Prostate gland (tissue), 2 donors: ENCODE measurements at regions not wholly inside any gene's neighbourhood (a gene's known extent, or its start where the extent isn't known, plus 50 kb on each side); places are given as distances from the start of the nearest gene placed in this dataset.

Experiments used
- DNase-seq: peaks from one replicate; pipeline ENCODE4 v3.0.0-alpha.2; 2019; ENCODE audit warnings: low spot score
- H3K27ac ChIP-seq, 2 donors: fragments of 200-600 bp; sonication (generic); 2 replicates each; pipeline ENCODE4 v1.5.1; 2017 to 2019
- H3K27me3 ChIP-seq: fragments of 200-600 bp; sonication (generic); replicated peaks from 2 replicates; pipeline ENCODE4 v1.5.1; 2019; ENCODE audit not compliant: insufficient read depth
- H3K36me3 ChIP-seq, 2 donors: fragments of 200-600 bp; sonication (generic); 1 replicate in 1 of 2; 2 replicates in 1 of 2; pipeline versions ENCODE4 v1.5.1 to v1.8.1; 2017 to 2019
- H3K4me1 ChIP-seq: fragments of 200-600 bp; sonication (generic); replicated peaks from 2 replicates; pipeline ENCODE4 v1.5.1; 2019
- H3K4me3 ChIP-seq, 2 donors: fragments of 200-600 bp; sonication (generic); 2 replicates each; pipeline ENCODE4 v1.5.1; 2017 to 2019
- H3K9me3 ChIP-seq: fragments of 200-600 bp; sonication (generic); 2 replicates; pipeline ENCODE4 v1.5.1; 2017
- CTCF ChIP-seq, 4 experiments: fragments of 200-600 bp in 2 of 4; fragments of 450-650 bp in 2 of 4; sonication (generic) in 2 of 4; IDR thresholded peaks; 1 replicate in 3 of 4; 2 replicates in 1 of 4; pipeline ENCODE4 v1.5.1; 2016 to 2019; ENCODE audit warnings: antibody characterized with exemption in 4 of 4, mild to moderate bottlenecking in 2 of 4, moderate library complexity in 2 of 4
- POLR2A ChIP-seq: fragments of 450-650 bp; IDR thresholded peaks from one replicate; pipeline ENCODE4 v1.6.1; 2016; ENCODE audit warnings: antibody characterized with exemption, mild to moderate bottlenecking
- POLR2AphosphoS5 ChIP-seq: sonication (generic); formaldehyde crosslinking; IDR thresholded peaks from one replicate; pipeline ENCODE4 v1.6.1; 2017; ENCODE audit warnings: antibody characterized with exemption
- WGBS: methylation state at CpG from one replicate; pipeline ENCODE4 v1.1.5; 2018; 5-methylcytosine and 5-hydroxymethylcytosine counted together
- intact Hi-C: fragments of 100-400 bp; cut with DNase I; formaldehyde crosslinking; loops from one replicate; pipeline ENCODE4 v1.14.2; 2022

DNA sequence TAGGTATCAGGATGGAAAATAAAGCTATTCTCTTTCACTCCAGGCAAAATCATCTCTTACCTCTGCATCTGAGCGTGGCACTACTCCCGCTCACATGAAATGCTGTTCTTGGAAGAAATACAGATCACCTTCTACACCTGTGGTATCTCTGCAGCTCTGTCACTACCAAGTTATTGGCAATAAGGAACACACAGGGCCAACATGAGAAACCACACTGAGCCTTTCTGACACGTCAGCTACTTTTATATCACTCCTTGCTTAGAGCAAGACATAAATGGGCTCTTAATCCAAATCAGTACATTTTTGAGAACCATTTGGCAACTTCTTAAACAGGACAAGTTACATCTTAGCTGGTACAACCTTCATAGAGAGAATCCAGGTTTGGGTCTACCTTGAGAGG, 101.8 kb upstream of the GUCY1A1 start:
- no peaks in the 10 kb centered on the region for H3K27me3 ChIP-seq

DNA sequence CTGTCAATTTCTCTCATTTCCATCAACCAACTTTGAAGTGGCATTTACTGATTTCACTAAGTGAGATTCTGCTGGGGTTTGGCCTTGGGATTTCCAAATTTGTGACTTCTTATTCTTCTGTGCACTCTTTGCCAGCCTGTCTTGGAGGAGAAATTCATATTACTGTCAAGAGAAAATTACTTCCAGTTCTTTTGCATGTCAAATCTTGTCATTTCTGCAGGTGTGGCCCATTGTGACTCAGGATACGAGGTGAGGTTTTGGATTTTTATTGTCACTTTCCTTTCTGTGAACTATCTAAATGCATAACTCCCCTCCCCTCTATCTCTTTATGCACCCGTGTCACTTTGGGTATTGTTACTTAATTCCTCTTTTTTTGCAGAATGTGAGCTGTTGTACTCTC, 102.6 kb upstream of the GUCY1A1 start:
- no peaks in the 10 kb centered on the region for H3K36me3 ChIP-seq
- H3K27me3 ChIP-seq, result no peaks in the 10 kb centered on the region
- intact Hi-C loops, result no loop called here
- H3K9me3 ChIP-seq, result no peaks in the 10 kb centered on the region
- TF ChIP-seq POLR2AphosphoS5 (no peak), CTCF (IDR thresholded peaks at IDR 0.05) (no peak), POLR2A (no peak)
- no peak overlapping the region for H3K4me3 ChIP-seq
- 44% methylated on average over 2 of the region's 2 CpGs for WGBS
- DNase-seq, result no peak
- H3K4me1 ChIP-seq, result no peaks in the 10 kb centered on the region
- no peak overlapping the region for H3K27ac ChIP-seq

More for the DNA sequence above, 101.8 kb upstream of the GUCY1A1 start:
- no peak for DNase-seq
- H3K9me3 ChIP-seq, result no peaks in the 10 kb centered on the region
- no peaks in the 10 kb centered on the region for H3K36me3 ChIP-seq
- intact Hi-C loops, result no loop called here
- no peak overlapping the region for H3K4me3 ChIP-seq
- WGBS, result 92% methylated on average over 3 of the region's 3 CpGs
- no peak for TF ChIP-seq POLR2A
- H3K4me1 ChIP-seq, result no peaks in the 10 kb centered on the region
- no peak overlapping the region for H3K27ac ChIP-seq

- H3K4me1 ChIP-seq, result no peaks in the 10 kb centered on the region
These were observed 106.7 kb upstream of the GUCY1A1 start for GRCh38 chr4:155559915-155560314.

GRCh38 chr4:155552180-155552579, 114.5 kb upstream of the GUCY1A1 start:
- intact Hi-C loops, result no loop called here
- no peak for DNase-seq
- no peaks in the 10 kb centered on the region for H3K27me3 ChIP-seq
- H3K4me1 ChIP-seq, result no peaks in the 10 kb centered on the region
- WGBS, result 87% methylated on average over 3 of the region's 3 CpGs
- no peaks in the 10 kb centered on the region for H3K36me3 ChIP-seq
- TF ChIP-seq CTCF (IDR thresholded peaks at IDR 0.05), result no peak
- TF ChIP-seq POLR2A, result no peak
- no peak for TF ChIP-seq POLR2AphosphoS5
- H3K4me3 ChIP-seq, result no peak overlapping the region
- H3K27ac ChIP-seq, result no peak overlapping the region
- H3K9me3 ChIP-seq, result no peaks in the 10 kb centered on the region

More at GRCh38 chr4:155559915-155560314, 106.7 kb upstream of the GUCY1A1 start:
- Histone ChIP-seq H3K36me3 (no peaks in the 10 kb centered on the region), H3K9me3 (no peaks in the 10 kb centered on the region), H3K27me3 (no peaks in the 10 kb centered on the region), H3K4me3 (no peak overlapping the region), H3K27ac (no peak overlapping the region)
- intact Hi-C loops, result no loop called here
- TF ChIP-seq POLR2AphosphoS5 (no peak), POLR2A (no peak), CTCF (IDR thresholded peaks at IDR 0.05) (no peak)
- DNase-seq, result no peak

DNA sequence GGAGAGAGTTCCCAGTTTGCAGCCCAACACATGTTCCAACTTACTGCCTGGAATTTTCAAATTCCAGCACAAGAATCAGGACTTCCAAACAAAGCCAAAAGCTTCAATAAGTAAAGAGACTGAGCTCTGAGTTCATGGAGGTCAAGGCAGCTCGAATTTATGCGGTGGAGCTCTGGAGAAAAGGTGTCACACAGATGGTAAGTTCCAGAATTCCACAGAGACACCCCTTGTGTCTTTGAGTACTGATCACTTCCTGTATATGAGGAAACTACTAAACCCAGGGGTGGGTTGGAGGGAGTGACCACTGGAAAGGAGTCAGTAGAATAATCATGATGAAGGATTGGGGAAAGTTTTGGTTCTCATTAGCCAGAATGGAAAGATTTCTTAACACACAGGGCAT, 118.5 kb upstream of the GUCY1A1 start:
- TF ChIP-seq POLR2A, result no peak
- TF ChIP-seq CTCF (IDR thresholded peaks at IDR 0.05), result no peak
- TF ChIP-seq POLR2AphosphoS5, result no peak
- Histone ChIP-seq H3K9me3 (no peaks in the 10 kb centered on the region), H3K4me3 (no peak overlapping the region), H3K27ac (no peak overlapping the region), H3K36me3 (no peaks in the 10 kb centered on the region), H3K27me3 (no peaks in the 10 kb centered on the region), H3K4me1 (no peaks in the 10 kb centered on the region)
- intact Hi-C loops, result no loop called here
- WGBS, result 68% methylated on average over 2 of the region's 2 CpGs
- no peak for DNase-seq
